ENCODE measurements at regions not wholly inside any gene's neighbourhood (a gene's known extent, or its start where the extent isn't known, plus 50 kb on each side); places are given as distances from the start of the nearest gene placed in this dataset.

GRCh38 chr3:127394031-127394430, 106.2 kb upstream of the PRR20G start:
- Histone ChIP-seq H3K23ac (ENCODE audit: insufficient read length, low read depth, low read length) (no peak overlapping the region), H3K9me3 (ENCODE audit: control insufficient read depth, low read depth, low read length) (no peaks in the 10 kb centered on the region), H4K8ac (replicated peaks; ENCODE audit: insufficient read length, low read depth, low read length) (no peak overlapping the region), H3K79me1 (ENCODE audit: insufficient read depth, low read depth, low read length, poor library complexity, severe bottlenecking) (no peaks in the 10 kb centered on the region), H3K9ac (ENCODE audit: extremely low read depth, insufficient read length, low read length) (no peak overlapping the region), H2BK120ac (ENCODE audit: low read depth, low read length, poor library complexity, severe bottlenecking) (no peak overlapping the region), H3K23me2 (ENCODE audit: insufficient read length, low read depth, low read length, poor library complexity, severe bottlenecking) (no peaks in the 10 kb centered on the region), H2BK12ac (ENCODE audit: insufficient read length, low read depth, low read length) (no peak overlapping the region), H4K5ac (ENCODE audit: insufficient read length, low read depth, low read length) (no peak overlapping the region), H3K79me2 (ENCODE audit: insufficient read depth, low read length) (no peaks in the 10 kb centered on the region), H4K20me1 (ENCODE audit: control insufficient read depth, insufficient read depth, insufficient read length) (no peaks in the 10 kb centered on the region), H2BK5ac (ENCODE audit: insufficient read length, low read length) (no peak overlapping the region), H3K14ac (ENCODE audit: insufficient read depth, low read length) (no peak overlapping the region; the same call in 1 of the 2 replicates), H3K56ac (ENCODE audit: insufficient read length, low read depth, low read length) (no peak overlapping the region), H3K4me2 (ENCODE audit: insufficient read depth, insufficient read length, low read length) (no peak overlapping the region), H3K4ac (ENCODE audit: low read depth, low read length) (no peak overlapping the region), H3T11ph (ENCODE audit: low read length) (no peak overlapping the region), H2AK5ac (ENCODE audit: insufficient read length, low read length) (no peak overlapping the region), H2BK20ac (ENCODE audit: low read depth, low read length, poor library complexity, severe bottlenecking) (no peak overlapping the region), H2BK15ac (ENCODE audit: low read depth, low read length) (no peak overlapping the region), H2AFZ (ENCODE audit: low read length) (no peak overlapping the region), H3K4me1 (ENCODE audit: insufficient read depth, low read length) (peaks cover 3% of the 10 kb centered on the region; the same call in 1 of the 2 replicates), H3K18ac (ENCODE audit: insufficient read length, low read depth, low read length) (no peak overlapping the region), H4K91ac (ENCODE audit: insufficient read length, low read depth, low read length) (no peak overlapping the region), H3K27me3 (ENCODE audit: insufficient read depth, low read length) (no peaks in the 10 kb centered on the region), H3K27ac (ENCODE audit: insufficient read length, low read depth, low read length) (no peak overlapping the region)
- no peaks in the 10 kb centered on the region; a peak in 2 of 5 replicates for H3K9me3 Mint-ChIP-seq
- H3K27ac Mint-ChIP-seq, result no peak overlapping the region
- H3K4me3 Mint-ChIP-seq, result no peak overlapping the region
- no peaks in the 10 kb centered on the region; a peak in 1 of 7 replicates for H3K36me3 Mint-ChIP-seq (ENCODE audit: insufficient read depth in 1 of 3, low read depth in 3 of 3)
- H3K27me3 Mint-ChIP-seq (ENCODE audit: low read depth), result no peaks in the 10 kb centered on the region; the same call in 1 of the 2 replicates
- no peak for DNase-seq
- TF ChIP-seq, protein P1, sequence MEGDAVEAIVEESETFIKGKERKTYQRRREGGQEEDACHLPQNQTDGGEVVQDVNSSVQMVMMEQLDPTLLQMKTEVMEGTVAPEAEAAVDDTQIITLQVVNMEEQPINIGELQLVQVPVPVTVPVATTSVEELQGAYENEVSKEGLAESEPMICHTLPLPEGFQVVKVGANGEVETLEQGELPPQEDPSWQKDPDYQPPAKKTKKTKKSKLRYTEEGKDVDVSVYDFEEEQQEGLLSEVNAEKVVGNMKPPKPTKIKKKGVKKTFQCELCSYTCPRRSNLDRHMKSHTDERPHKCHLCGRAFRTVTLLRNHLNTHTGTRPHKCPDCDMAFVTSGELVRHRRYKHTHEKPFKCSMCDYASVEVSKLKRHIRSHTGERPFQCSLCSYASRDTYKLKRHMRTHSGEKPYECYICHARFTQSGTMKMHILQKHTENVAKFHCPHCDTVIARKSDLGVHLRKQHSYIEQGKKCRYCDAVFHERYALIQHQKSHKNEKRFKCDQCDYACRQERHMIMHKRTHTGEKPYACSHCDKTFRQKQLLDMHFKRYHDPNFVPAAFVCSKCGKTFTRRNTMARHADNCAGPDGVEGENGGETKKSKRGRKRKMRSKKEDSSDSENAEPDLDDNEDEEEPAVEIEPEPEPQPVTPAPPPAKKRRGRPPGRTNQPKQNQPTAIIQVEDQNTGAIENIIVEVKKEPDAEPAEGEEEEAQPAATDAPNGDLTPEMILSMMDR (conservative IDR thresholded peaks at IDR 0.05), result no peak
- no CpG with 5 or more reads among the region's 4 CpGs for WGBS (ENCODE audit: extremely low coverage, insufficient read length, low lambda C conversion rate)
- peaks cover 46 to 56% of the 10 kb centered on the region in 2 experiments for H3K4me1 Mint-ChIP-seq
